ENCODE measurements at regions not wholly inside any gene's neighbourhood (a gene's known extent, or its start where the extent isn't known, plus 50 kb on each side); places are given as distances from the start of the nearest gene placed in this dataset.

- no peak for TF ChIP-seq BACH2 (CRISPR knock-in tag; IDR thresholded peaks at IDR 0.05; ENCODE audit: borderline replicate concordance)
- no peak for TF ChIP-seq ZC3H10 (CRISPR knock-in tag; IDR thresholded peaks at IDR 0.05)
- TF ChIP-seq ZFP3 (CRISPR knock-in tag; IDR thresholded peaks at IDR 0.05) = no peak
- TF ChIP-seq POU6F1 (CRISPR knock-in tag; IDR thresholded peaks at IDR 0.05; ENCODE audit: borderline replicate concordance, low read depth) = no peak
- no peak for TF ChIP-seq GLIS3 (CRISPR knock-in tag; IDR thresholded peaks at IDR 0.05)
- TF ChIP-seq, protein P1, sequence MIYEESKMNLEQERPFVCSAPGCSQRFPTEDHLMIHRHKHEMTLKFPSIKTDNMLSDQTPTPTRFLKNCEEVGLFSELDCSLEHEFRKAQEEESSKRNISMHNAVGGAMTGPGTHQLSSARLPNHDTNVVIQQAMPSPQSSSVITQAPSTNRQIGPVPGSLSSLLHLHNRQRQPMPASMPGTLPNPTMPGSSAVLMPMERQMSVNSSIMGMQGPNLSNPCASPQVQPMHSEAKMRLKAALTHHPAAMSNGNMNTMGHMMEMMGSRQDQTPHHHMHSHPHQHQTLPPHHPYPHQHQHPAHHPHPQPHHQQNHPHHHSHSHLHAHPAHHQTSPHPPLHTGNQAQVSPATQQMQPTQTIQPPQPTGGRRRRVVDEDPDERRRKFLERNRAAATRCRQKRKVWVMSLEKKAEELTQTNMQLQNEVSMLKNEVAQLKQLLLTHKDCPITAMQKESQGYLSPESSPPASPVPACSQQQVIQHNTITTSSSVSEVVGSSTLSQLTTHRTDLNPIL (CRISPR knock-in tag; IDR thresholded peaks at IDR 0.05; ENCODE audit: low read depth) = no peak
- no peak for TF ChIP-seq ZNF70 (CRISPR knock-in tag; IDR thresholded peaks at IDR 0.05)
- TF ChIP-seq PATZ1 (CRISPR knock-in tag; IDR thresholded peaks at IDR 0.05; ENCODE audit: borderline replicate concordance) = no peak
- no peak for TF ChIP-seq ISL1 (CRISPR knock-in tag; IDR thresholded peaks at IDR 0.05)
- TF ChIP-seq ARNTL (CRISPR knock-in tag; IDR thresholded peaks at IDR 0.05; ENCODE audit: borderline replicate concordance, low read depth) = no peak
- TF ChIP-seq OSR1 (CRISPR knock-in tag; IDR thresholded peaks at IDR 0.05) = no peak
- TF ChIP-seq, protein P2, sequence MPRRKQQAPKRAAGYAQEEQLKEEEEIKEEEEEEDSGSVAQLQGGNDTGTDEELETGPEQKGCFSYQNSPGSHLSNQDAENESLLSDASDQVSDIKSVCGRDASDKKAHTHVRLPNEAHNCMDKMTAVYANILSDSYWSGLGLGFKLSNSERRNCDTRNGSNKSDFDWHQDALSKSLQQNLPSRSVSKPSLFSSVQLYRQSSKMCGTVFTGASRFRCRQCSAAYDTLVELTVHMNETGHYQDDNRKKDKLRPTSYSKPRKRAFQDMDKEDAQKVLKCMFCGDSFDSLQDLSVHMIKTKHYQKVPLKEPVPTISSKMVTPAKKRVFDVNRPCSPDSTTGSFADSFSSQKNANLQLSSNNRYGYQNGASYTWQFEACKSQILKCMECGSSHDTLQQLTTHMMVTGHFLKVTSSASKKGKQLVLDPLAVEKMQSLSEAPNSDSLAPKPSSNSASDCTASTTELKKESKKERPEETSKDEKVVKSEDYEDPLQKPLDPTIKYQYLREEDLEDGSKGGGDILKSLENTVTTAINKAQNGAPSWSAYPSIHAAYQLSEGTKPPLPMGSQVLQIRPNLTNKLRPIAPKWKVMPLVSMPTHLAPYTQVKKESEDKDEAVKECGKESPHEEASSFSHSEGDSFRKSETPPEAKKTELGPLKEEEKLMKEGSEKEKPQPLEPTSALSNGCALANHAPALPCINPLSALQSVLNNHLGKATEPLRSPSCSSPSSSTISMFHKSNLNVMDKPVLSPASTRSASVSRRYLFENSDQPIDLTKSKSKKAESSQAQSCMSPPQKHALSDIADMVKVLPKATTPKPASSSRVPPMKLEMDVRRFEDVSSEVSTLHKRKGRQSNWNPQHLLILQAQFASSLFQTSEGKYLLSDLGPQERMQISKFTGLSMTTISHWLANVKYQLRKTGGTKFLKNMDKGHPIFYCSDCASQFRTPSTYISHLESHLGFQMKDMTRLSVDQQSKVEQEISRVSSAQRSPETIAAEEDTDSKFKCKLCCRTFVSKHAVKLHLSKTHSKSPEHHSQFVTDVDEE (CRISPR knock-in tag; IDR thresholded peaks at IDR 0.05) = no peak
- no peak for TF ChIP-seq ESRRG (CRISPR knock-in tag; IDR thresholded peaks at IDR 0.05)
- TF ChIP-seq, protein P3, sequence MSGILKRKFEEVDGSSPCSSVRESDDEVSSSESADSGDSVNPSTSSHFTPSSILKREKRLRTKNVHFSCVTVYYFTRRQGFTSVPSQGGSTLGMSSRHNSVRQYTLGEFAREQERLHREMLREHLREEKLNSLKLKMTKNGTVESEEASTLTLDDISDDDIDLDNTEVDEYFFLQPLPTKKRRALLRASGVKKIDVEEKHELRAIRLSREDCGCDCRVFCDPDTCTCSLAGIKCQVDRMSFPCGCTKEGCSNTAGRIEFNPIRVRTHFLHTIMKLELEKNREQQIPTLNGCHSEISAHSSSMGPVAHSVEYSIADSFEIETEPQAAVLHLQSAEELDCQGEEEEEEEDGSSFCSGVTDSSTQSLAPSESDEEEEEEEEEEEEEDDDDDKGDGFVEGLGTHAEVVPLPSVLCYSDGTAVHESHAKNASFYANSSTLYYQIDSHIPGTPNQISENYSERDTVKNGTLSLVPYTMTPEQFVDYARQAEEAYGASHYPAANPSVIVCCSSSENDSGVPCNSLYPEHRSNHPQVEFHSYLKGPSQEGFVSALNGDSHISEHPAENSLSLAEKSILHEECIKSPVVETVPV (CRISPR knock-in tag; IDR thresholded peaks at IDR 0.05) = no peak
- no peak for TF ChIP-seq ZNF565 (CRISPR knock-in tag; conservative IDR thresholded peaks at IDR 0.05; ENCODE audit: low read depth)
- TF ChIP-seq ZNF8 (CRISPR knock-in tag; IDR thresholded peaks at IDR 0.05) = no peak
- TF ChIP-seq SNAI2 (CRISPR knock-in tag; IDR thresholded peaks at IDR 0.05) = no peak
- ATAC-seq = no peak
Observed at GRCh38 chr18:33841221-33841967, 263.4 kb downstream of the ASXL3 start.

DNA sequence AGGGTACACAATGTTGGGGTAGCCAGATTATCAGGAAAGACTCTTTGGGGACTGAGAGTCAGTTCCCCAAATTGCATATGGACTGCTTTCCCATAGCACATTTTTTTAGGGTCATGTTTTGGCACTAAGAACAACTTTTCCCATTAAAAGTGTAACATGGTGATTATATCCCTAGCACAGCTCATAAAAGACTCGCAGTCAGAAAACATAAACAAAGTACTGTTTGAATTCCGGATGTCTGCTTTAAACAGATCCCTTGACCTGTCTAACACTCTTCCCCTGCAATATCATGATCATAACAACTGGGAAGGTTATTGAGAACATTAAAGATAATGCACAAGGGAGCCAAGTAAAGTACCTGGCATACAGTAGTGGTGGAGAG, 262.2 kb downstream of the ASXL3 start:
- ATAC-seq = no peak
- TF ChIP-seq ZFP3 (CRISPR knock-in tag; IDR thresholded peaks at IDR 0.05) (no peak), ISL1 (CRISPR knock-in tag; IDR thresholded peaks at IDR 0.05) (no peak), PATZ1 (CRISPR knock-in tag; IDR thresholded peaks at IDR 0.05; ENCODE audit: borderline replicate concordance) (no peak), PPARA (CRISPR knock-in tag; IDR thresholded peaks at IDR 0.05; ENCODE audit: borderline replicate concordance) (no peak), POU6F1 (CRISPR knock-in tag; IDR thresholded peaks at IDR 0.05; ENCODE audit: borderline replicate concordance, low read depth) (no peak), RARB (CRISPR knock-in tag; IDR thresholded peaks at IDR 0.05) (no peak)
- TF ChIP-seq, protein P3 (CRISPR knock-in tag; IDR thresholded peaks at IDR 0.05) = no peak
- TF ChIP-seq, protein P2 (CRISPR knock-in tag; IDR thresholded peaks at IDR 0.05) = no peak

Data from SK-N-SH treated with all-trans-retinoic acid at 6 μM for 48 hours (cell line).